ENCODE measurements at regions not wholly inside any gene's neighbourhood (a gene's known extent, or its start where the extent isn't known, plus 50 kb on each side); places are given as distances from the start of the nearest gene placed in this dataset.

GRCh38 chr14:87450193-87450592, 542.8 kb downstream of the GALC start:
- no peak overlapping the region for H3K27ac Mint-ChIP-seq
- no peak overlapping the region for H3K4me3 Mint-ChIP-seq (ENCODE audit: low read depth)
- no peaks in the 10 kb centered on the region for H3K36me3 Mint-ChIP-seq (ENCODE audit: insufficient read depth)
- peaks cover 3% of the 10 kb centered on the region for H3K9me3 Mint-ChIP-seq (ENCODE audit: low read depth)
- DNase-seq (ENCODE audit: low spot score, unreplicated experiment): no peak
- no peak for TF ChIP-seq CTCF (IDR thresholded peaks at IDR 0.05; ENCODE audit: unreplicated experiment)
- no peaks in the 10 kb centered on the region for H3K4me1 Mint-ChIP-seq (ENCODE audit: low read depth)
- H3K27me3 Mint-ChIP-seq: no peaks in the 10 kb centered on the region

GRCh38 chr14:87449016-87449415, 544.0 kb downstream of the GALC start:
- Mint-ChIP-seq H3K4me1 (ENCODE audit: low read depth) (no peaks in the 10 kb centered on the region), H3K27me3 (no peaks in the 10 kb centered on the region), H3K27ac (no peak overlapping the region), H3K36me3 (ENCODE audit: insufficient read depth) (no peaks in the 10 kb centered on the region), H3K9me3 (ENCODE audit: low read depth) (no peaks in the 10 kb centered on the region), H3K4me3 (ENCODE audit: low read depth) (no peak overlapping the region)
- DNase-seq (ENCODE audit: low spot score, unreplicated experiment): no peak
- TF ChIP-seq CTCF (IDR thresholded peaks at IDR 0.05; ENCODE audit: unreplicated experiment): no peak

- H3K36me3 Mint-ChIP-seq (ENCODE audit: insufficient read depth): no peaks in the 10 kb centered on the region
- no peak overlapping the region for H3K27ac Mint-ChIP-seq
- no peak for TF ChIP-seq CTCF (IDR thresholded peaks at IDR 0.05; ENCODE audit: unreplicated experiment)
- H3K27me3 Mint-ChIP-seq: peaks cover 7% of the 10 kb centered on the region
- H3K4me1 Mint-ChIP-seq (ENCODE audit: low read depth): no peaks in the 10 kb centered on the region
- DNase-seq (ENCODE audit: low spot score, unreplicated experiment): no peak
- H3K9me3 Mint-ChIP-seq (ENCODE audit: low read depth): peaks cover 6% of the 10 kb centered on the region
- no peak overlapping the region for H3K4me3 Mint-ChIP-seq (ENCODE audit: low read depth)
Observed at GRCh38 chr14:87443787-87444186, 549.2 kb downstream of the GALC start.

GRCh38 chr14:87443039-87443438, 549.9 kb downstream of the GALC start:
- peaks cover 7% of the 10 kb centered on the region for H3K27me3 Mint-ChIP-seq
- no peak overlapping the region for H3K27ac Mint-ChIP-seq
- DNase-seq (ENCODE audit: low spot score, unreplicated experiment): no peak
- TF ChIP-seq CTCF (IDR thresholded peaks at IDR 0.05; ENCODE audit: unreplicated experiment): no peak
- H3K4me3 Mint-ChIP-seq (ENCODE audit: low read depth): no peak overlapping the region
- H3K4me1 Mint-ChIP-seq (ENCODE audit: low read depth): no peaks in the 10 kb centered on the region
- H3K36me3 Mint-ChIP-seq (ENCODE audit: insufficient read depth): no peaks in the 10 kb centered on the region
- peaks cover 6% of the 10 kb centered on the region for H3K9me3 Mint-ChIP-seq (ENCODE audit: low read depth)

- no peak overlapping the region for H3K4me3 Mint-ChIP-seq (ENCODE audit: low read depth)
- no peak overlapping the region for H3K27ac Mint-ChIP-seq
- H3K9me3 Mint-ChIP-seq (ENCODE audit: low read depth): no peaks in the 10 kb centered on the region
- no peaks in the 10 kb centered on the region for H3K36me3 Mint-ChIP-seq (ENCODE audit: insufficient read depth)
- H3K4me1 Mint-ChIP-seq (ENCODE audit: low read depth): peaks cover 10% of the 10 kb centered on the region
- no peak for DNase-seq (ENCODE audit: low spot score, unreplicated experiment)
- no peak for TF ChIP-seq CTCF (IDR thresholded peaks at IDR 0.05; ENCODE audit: unreplicated experiment)
- H3K27me3 Mint-ChIP-seq: peaks cover 3% of the 10 kb centered on the region
Observed at GRCh38 chr14:87437158-87437557, 555.8 kb downstream of the GALC start.
